ENCODE measurements at regions not wholly inside any gene's neighbourhood (a gene's known extent, or its start where the extent isn't known, plus 50 kb on each side); places are given as distances from the start of the nearest gene placed in this dataset.

DNA sequence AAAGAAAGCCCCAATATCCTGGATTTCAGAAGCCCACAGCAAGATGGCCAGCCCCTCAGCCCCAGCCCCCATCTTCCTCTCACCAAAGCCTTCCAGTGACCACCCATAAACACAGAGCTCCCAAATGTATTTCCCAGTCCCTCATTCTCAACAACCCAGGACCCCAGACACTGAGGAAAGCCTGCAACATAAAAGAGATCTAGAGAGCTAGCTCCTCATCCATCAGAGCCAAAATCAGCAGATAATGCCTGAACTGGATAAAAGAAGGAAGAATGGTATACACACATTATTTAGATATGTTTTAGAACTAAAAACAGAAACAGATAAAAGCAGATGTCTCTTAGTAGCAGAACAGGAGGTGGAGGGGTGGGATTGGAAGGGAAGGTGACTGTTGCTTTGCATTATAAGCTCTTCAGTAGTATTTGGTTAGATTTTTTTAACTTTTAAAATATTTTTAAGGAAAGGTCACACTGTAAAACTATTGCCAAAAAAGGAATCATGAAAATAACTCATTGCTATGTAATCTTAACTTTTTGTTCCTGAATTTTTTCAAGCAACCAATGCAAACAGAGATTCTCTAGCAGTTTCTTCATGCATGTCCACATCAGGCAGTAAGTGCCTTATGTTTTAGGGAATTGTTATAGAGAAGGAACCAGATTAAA lies 144.2 kb upstream of the PKDCC start:
- no peaks in the 10 kb centered on the region for H3K4me1 ChIP-seq (ENCODE audit: insufficient read depth, low read length)
- H3K36me3 ChIP-seq (ENCODE audit: insufficient read depth, low read length): no peaks in the 10 kb centered on the region
- no peaks in the 10 kb centered on the region for H3K9me3 ChIP-seq (ENCODE audit: low read length)
- no peak overlapping the region for H2AFZ ChIP-seq (ENCODE audit: low read depth, low read length)
- no peak overlapping the region for H3K4me3 ChIP-seq (ENCODE audit: low read length)
- no peaks in the 10 kb centered on the region for H3K27me3 ChIP-seq (ENCODE audit: insufficient read depth, low read length)

DNA sequence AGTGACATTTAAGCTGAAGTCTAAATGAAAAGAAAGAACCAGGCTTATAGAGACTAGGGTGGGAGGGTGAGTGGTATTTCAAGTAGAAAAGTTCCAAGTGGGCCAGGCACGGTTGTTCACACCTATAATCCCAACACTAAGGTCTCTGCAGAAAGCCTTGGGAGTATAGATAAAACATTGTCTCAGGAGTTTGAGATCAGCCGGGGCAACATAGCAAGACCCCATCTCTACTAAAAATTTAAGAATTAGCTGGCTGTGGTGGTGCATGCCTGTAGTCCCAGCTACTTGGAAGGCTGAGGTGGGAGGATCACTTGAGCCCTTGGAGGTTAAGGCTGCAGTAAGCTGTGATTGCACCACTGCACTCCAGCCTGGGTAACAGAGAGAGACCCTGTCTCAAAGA lies 143.4 kb upstream of the PKDCC start:
- no peaks in the 10 kb centered on the region for H3K4me1 ChIP-seq (ENCODE audit: insufficient read depth, low read length)
- H2AFZ ChIP-seq (ENCODE audit: low read depth, low read length): no peak overlapping the region
- H3K9me3 ChIP-seq (ENCODE audit: low read length): no peaks in the 10 kb centered on the region
- no peaks in the 10 kb centered on the region for H3K36me3 ChIP-seq (ENCODE audit: insufficient read depth, low read length)
- H3K4me3 ChIP-seq (ENCODE audit: low read length): no peak overlapping the region
- no peaks in the 10 kb centered on the region for H3K27me3 ChIP-seq (ENCODE audit: insufficient read depth, low read length)

DNA sequence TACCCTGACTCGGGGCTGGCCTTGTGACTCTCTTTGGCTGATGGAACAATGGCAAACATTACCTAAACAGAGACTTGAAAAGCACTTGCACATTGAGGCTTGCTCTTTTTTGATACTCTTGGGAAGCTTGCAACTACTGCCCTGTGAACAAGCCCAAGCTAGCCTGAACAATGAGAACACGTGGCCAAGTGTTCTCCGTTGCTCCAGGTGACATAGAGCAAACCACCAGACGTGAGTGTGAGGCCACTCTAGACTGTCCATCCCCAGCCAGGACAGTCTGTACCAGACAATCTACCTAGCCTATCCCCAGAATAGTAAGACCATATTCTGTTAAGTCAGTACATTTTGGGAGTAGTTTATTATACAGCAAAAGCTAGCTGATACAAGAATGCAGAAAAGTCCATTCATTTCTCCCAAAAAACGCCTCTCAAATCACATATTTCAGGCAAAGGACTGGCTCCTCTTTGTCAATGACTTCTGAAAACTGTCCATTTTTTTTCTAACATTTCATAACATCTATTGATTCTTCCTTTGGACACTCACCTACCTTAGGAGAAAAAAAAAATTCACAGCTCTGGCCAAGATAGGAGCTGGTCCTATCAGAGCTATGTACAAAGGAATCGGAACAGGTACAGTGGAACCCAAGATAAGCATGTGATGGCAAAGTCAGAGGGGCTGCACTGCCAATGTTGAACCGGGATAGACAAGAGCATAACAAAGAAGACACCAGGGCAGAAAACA lies 142.1 kb upstream of the PKDCC start:
- Histone ChIP-seq H3K9me3 (ENCODE audit: low read length) (no peaks in the 10 kb centered on the region), H2AFZ (ENCODE audit: low read depth, low read length) (no peak overlapping the region), H3K27me3 (ENCODE audit: insufficient read depth, low read length) (no peaks in the 10 kb centered on the region), H3K4me3 (ENCODE audit: low read length) (no peak overlapping the region), H3K36me3 (ENCODE audit: insufficient read depth, low read length) (no peaks in the 10 kb centered on the region), H3K4me1 (ENCODE audit: insufficient read depth, low read length) (no peaks in the 10 kb centered on the region)

DNA sequence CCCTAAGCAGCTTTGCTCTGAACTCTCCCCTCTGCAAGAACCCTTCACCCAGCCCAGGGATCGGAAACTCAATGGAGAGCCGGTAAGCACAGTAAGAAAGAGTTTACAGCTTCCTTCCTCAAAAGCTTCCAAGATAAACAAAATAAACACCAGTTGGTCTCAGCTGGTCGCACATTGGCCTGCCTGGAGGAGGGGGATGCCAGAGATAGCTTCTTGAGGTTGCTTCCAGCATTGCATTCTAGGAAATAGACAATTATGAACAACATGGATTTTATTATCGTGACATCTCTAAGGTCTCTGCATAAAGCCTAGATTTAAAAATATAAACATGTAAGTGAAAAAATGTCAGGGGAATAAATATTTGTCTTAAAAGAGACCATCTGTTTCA lies 141.5 kb upstream of the PKDCC start:
- H2AFZ ChIP-seq (ENCODE audit: low read depth, low read length): no peak overlapping the region
- H3K27me3 ChIP-seq (ENCODE audit: insufficient read depth, low read length): no peaks in the 10 kb centered on the region
- no peak overlapping the region for H3K4me3 ChIP-seq (ENCODE audit: low read length)
- H3K9me3 ChIP-seq (ENCODE audit: low read length): no peaks in the 10 kb centered on the region
- no peaks in the 10 kb centered on the region for H3K36me3 ChIP-seq (ENCODE audit: insufficient read depth, low read length)
- no peaks in the 10 kb centered on the region for H3K4me1 ChIP-seq (ENCODE audit: insufficient read depth, low read length)

DNA sequence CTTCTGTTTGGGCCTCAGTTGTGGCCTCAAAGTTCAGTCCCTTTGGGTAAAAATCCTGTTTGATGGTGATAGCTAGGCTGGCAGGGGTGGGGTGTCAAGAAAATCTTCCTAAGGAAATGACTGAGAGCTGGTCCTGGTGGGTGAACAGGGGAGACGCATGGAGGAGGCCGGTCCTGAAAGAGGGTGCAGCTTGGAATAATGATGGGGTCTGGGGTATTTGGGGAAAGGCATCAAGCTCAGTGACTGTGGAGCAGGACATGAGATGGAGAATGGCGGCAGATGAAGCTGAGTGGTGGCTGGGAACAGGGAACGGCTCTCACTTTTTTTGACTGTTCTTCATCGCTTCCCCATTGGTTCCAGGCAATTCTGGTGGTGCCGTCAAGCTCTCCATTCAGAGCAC lies 140.7 kb upstream of the PKDCC start:
- H3K4me3 ChIP-seq (ENCODE audit: low read length): no peak overlapping the region
- no peaks in the 10 kb centered on the region for H3K27me3 ChIP-seq (ENCODE audit: insufficient read depth, low read length)
- no peaks in the 10 kb centered on the region for H3K4me1 ChIP-seq (ENCODE audit: insufficient read depth, low read length)
- H3K36me3 ChIP-seq (ENCODE audit: insufficient read depth, low read length): no peaks in the 10 kb centered on the region
- no peaks in the 10 kb centered on the region for H3K9me3 ChIP-seq (ENCODE audit: low read length)
- no peak overlapping the region for H2AFZ ChIP-seq (ENCODE audit: low read depth, low read length)

DNA sequence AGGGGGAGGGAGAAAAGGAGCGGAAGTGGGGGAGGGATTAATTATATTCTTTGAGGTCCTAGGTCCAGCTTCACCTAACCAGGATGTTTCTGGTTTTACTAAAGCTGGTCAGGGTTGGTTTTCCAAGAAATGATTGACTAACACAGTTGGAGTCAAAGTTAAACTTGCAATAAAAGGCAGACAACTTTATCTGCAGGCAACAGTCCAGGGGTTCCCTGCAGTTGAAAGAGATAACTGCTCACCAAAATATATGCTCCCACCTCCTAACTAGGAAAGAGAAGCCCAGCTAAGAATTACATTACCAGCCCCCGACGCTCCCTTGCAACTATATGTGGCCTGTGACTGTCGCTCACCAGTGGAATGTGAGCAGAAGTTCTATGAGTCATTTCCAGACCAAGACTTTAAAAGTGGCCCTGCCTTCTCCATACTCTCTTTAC lies 140.0 kb upstream of the PKDCC start:
- Histone ChIP-seq H3K27me3 (ENCODE audit: insufficient read depth, low read length) (no peaks in the 10 kb centered on the region), H3K36me3 (ENCODE audit: insufficient read depth, low read length) (no peaks in the 10 kb centered on the region), H3K4me1 (ENCODE audit: insufficient read depth, low read length) (no peaks in the 10 kb centered on the region)

DNA sequence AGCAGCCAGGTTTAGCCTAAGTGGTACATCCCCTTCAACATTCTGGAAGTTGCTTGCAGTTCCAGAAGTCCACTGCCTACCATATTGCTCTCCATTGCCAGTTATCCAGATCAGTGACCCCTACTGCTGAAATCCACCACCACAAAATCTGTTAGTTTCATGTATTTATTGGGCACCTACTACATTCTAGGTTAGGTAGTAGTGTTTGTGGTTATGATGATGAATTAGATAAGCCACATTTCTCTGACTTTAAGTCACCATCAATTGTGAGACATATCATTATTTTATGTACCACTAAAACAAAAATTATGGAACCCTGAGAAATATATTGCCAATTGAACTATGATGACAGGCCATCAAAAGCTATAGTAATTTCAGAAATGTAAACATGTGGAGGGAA lies 139.5 kb upstream of the PKDCC start:
- no peaks in the 10 kb centered on the region for H3K27me3 ChIP-seq (ENCODE audit: insufficient read depth, low read length)
- H3K4me1 ChIP-seq (ENCODE audit: insufficient read depth, low read length): no peaks in the 10 kb centered on the region
- H2AFZ ChIP-seq (ENCODE audit: low read depth, low read length): no peak overlapping the region
- H3K36me3 ChIP-seq (ENCODE audit: insufficient read depth, low read length): no peaks in the 10 kb centered on the region
- no peak overlapping the region for H3K4me3 ChIP-seq (ENCODE audit: low read length)
- H3K9me3 ChIP-seq (ENCODE audit: low read length): no peaks in the 10 kb centered on the region

More for the DNA sequence above, 140.0 kb upstream of the PKDCC start:
- Histone ChIP-seq H3K4me3 (ENCODE audit: low read length) (no peak overlapping the region), H3K9me3 (ENCODE audit: low read length) (no peaks in the 10 kb centered on the region), H2AFZ (ENCODE audit: low read depth, low read length) (no peak overlapping the region)

DNA sequence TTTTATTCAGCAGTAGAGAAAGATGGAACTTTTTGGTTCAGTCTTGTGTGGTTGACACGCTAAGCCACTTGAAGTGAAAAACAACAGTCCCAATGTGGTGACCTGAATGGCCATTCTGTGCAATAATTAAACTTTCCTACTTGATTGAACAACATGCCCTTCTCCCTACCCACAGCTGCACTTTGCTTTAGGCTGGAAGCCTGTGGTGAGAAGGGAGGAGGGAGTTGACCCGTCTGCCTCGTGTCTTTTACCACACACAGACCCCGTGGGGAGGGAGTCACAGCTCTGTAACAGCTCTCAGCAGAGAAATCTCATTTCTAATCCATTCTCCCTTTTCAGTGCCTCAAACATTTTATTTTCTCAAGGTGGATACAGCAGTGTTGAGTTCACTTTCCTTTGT lies 138.2 kb upstream of the PKDCC start:
- no peak overlapping the region for H2AFZ ChIP-seq (ENCODE audit: low read depth, low read length)
- H3K36me3 ChIP-seq (ENCODE audit: insufficient read depth, low read length): no peaks in the 10 kb centered on the region
- H3K27me3 ChIP-seq (ENCODE audit: insufficient read depth, low read length): no peaks in the 10 kb centered on the region
- no peak overlapping the region for H3K4me3 ChIP-seq (ENCODE audit: low read length)
- peaks cover 3% of the 10 kb centered on the region for H3K9me3 ChIP-seq (ENCODE audit: low read length)
- H3K4me1 ChIP-seq (ENCODE audit: insufficient read depth, low read length): no peaks in the 10 kb centered on the region

DNA sequence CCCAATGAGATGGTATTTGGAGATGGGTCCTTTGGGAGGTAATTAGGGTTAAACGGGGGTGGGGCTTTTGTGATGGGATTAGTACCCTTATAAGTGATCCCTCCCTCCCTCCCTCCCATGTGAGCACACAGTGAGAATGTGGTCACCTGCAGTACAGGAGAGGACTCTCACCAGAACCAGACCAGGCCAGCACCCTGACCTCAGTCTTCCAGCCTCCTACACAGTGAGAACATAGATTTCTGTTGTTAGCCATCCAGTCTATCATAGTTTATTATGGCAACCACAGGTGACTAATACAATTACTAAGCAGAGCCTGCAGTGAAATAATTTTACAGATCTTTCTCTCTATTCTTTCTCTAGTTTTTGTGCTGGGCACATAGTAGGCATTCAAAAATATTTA lies 137.7 kb upstream of the PKDCC start:
- H3K4me1 ChIP-seq (ENCODE audit: insufficient read depth, low read length): no peaks in the 10 kb centered on the region
- no peaks in the 10 kb centered on the region for H3K27me3 ChIP-seq (ENCODE audit: insufficient read depth, low read length)
- H2AFZ ChIP-seq (ENCODE audit: low read depth, low read length): no peak overlapping the region
- H3K9me3 ChIP-seq (ENCODE audit: low read length): peaks cover 3% of the 10 kb centered on the region
- no peaks in the 10 kb centered on the region for H3K36me3 ChIP-seq (ENCODE audit: insufficient read depth, low read length)
- H3K4me3 ChIP-seq (ENCODE audit: low read length): no peak overlapping the region

DNA sequence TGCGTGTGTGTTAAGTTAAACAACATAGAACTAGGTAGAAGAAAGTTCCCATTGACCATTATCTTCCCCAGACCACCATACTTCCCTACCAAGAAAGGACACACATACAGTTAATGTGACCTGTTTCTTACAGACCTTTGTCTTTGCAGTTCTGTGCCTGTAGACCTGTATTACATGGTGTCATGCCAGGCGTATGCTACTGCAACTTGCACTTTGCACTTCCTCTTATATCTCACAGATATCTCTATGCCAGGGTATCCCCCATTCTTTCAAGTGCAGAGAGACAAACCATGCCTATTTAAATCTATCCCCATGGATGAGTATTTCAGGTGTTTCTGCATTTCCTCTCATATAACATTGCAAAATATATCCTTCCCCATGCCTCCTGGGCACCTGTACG lies 136.8 kb upstream of the PKDCC start:
- Histone ChIP-seq H3K4me3 (ENCODE audit: low read length) (no peak overlapping the region), H3K27me3 (ENCODE audit: insufficient read depth, low read length) (no peaks in the 10 kb centered on the region), H3K36me3 (ENCODE audit: insufficient read depth, low read length) (no peaks in the 10 kb centered on the region), H3K9me3 (ENCODE audit: low read length) (peaks cover 3% of the 10 kb centered on the region), H2AFZ (ENCODE audit: low read depth, low read length) (no peak overlapping the region), H3K4me1 (ENCODE audit: insufficient read depth, low read length) (no peaks in the 10 kb centered on the region)

DNA sequence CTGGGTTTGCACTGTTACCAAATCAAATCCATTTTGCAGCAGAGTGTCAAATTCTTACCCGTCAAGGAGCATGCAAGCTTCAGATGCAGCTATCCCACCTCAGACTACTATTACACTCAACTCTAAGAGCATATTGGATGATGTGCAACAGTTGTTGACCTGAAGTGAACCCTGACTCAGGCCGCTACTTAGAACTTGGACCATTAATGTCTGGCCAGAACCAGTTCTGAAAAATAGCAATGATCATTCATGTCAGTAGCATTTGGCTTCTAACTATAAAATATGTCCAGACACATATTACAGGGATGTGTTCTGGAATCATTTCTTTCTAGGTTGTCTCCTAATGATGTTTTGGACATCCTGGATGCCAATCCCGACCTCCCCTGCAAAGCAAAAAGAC lies 135.5 kb upstream of the PKDCC start:
- Histone ChIP-seq H3K9me3 (ENCODE audit: low read length) (peaks cover 3% of the 10 kb centered on the region), H2AFZ (ENCODE audit: low read depth, low read length) (no peak overlapping the region), H3K4me3 (ENCODE audit: low read length) (no peak overlapping the region), H3K4me1 (ENCODE audit: insufficient read depth, low read length) (no peaks in the 10 kb centered on the region), H3K36me3 (ENCODE audit: insufficient read depth, low read length) (no peaks in the 10 kb centered on the region), H3K27me3 (ENCODE audit: insufficient read depth, low read length) (no peaks in the 10 kb centered on the region)

DNA sequence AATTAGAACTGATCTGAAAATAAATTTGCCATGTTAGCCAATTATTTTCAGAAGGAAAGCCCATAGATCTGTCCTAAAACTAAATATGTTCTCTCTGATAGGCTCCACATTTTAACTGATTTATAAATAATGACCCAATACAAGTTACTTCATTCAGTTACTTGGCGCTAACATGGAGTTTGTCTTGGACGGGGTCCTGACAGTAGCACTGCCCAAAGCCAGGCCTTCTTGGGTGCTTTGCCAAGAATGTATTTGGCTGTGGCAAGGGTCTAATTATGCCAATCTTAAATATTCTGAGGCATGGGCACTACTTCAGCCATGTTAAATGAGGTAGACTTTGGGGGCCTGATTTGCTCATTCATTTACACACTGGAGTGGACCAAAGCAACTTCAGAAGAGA lies 135.0 kb upstream of the PKDCC start:
- Histone ChIP-seq H3K27me3 (ENCODE audit: insufficient read depth, low read length) (no peaks in the 10 kb centered on the region), H3K9me3 (ENCODE audit: low read length) (peaks cover 3% of the 10 kb centered on the region), H2AFZ (ENCODE audit: low read depth, low read length) (no peak overlapping the region)

DNA sequence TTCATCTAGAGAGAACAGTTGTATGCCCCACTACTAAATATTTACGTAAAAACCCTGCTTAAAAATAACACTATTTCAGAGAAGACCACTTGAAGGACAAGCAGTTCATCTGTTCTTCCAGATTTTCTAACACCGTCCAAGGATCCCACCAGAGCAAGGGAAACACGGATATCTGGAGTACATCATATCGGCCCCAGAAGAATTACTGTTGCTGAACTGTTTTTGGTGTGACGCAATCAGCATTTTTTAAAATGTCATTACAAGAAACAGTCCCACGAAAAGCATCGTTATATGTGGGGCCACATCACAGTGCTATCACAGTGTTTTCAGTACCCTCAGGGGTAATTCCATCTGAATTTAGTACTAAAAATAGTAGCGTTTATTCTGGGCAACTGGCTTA lies 134.5 kb upstream of the PKDCC start:
- Histone ChIP-seq H3K4me1 (ENCODE audit: insufficient read depth, low read length) (no peaks in the 10 kb centered on the region), H3K36me3 (ENCODE audit: insufficient read depth, low read length) (no peaks in the 10 kb centered on the region), H2AFZ (ENCODE audit: low read depth, low read length) (no peak overlapping the region), H3K27me3 (ENCODE audit: insufficient read depth, low read length) (no peaks in the 10 kb centered on the region), H3K4me3 (ENCODE audit: low read length) (no peak overlapping the region), H3K9me3 (ENCODE audit: low read length) (peaks cover 3% of the 10 kb centered on the region)

More for the DNA sequence above, 135.0 kb upstream of the PKDCC start:
- Histone ChIP-seq H3K4me3 (ENCODE audit: low read length) (no peak overlapping the region), H3K36me3 (ENCODE audit: insufficient read depth, low read length) (no peaks in the 10 kb centered on the region), H3K4me1 (ENCODE audit: insufficient read depth, low read length) (no peaks in the 10 kb centered on the region)
